ENCODE measurements at regions not wholly inside any gene's neighbourhood (a gene's known extent, or its start where the extent isn't known, plus 50 kb on each side); places are given as distances from the start of the nearest gene placed in this dataset.

- DNase-seq (ENCODE audit: low read depth in 2 of 2), result no peak
Observed at GRCh38 chr2:18467749-18468360, 92.6 kb downstream of the RDH14 start.

DNA sequence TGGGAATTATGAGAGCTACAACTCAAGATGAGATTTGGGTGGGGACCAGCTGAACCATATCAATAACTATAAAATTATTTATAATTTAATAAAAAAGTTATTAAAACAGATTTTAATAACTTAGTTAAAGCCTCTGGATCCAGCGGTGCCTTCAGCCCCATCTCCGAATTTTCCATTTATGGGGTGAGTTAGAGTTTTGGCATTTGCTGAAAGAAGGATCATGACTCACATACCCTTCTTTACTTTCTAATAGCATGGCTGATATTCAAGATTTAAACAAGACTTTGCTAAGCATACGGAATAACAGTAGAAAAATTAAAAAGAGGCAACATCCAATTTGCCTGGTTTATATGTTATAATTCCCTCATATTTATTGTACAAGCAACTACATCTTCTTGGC lies 94.5 kb downstream of the RDH14 start:
- DNase-seq (ENCODE audit: low read depth in 2 of 2), result no peak

GRCh38 chr2:18464913-18465312 lies 95.5 kb downstream of the RDH14 start:
- no peak for DNase-seq (ENCODE audit: low read depth in 2 of 2)

GRCh38 chr2:18456026-18456425 lies 104.4 kb downstream of the RDH14 start:
- no peak for DNase-seq (ENCODE audit: low read depth in 2 of 2)

DNA sequence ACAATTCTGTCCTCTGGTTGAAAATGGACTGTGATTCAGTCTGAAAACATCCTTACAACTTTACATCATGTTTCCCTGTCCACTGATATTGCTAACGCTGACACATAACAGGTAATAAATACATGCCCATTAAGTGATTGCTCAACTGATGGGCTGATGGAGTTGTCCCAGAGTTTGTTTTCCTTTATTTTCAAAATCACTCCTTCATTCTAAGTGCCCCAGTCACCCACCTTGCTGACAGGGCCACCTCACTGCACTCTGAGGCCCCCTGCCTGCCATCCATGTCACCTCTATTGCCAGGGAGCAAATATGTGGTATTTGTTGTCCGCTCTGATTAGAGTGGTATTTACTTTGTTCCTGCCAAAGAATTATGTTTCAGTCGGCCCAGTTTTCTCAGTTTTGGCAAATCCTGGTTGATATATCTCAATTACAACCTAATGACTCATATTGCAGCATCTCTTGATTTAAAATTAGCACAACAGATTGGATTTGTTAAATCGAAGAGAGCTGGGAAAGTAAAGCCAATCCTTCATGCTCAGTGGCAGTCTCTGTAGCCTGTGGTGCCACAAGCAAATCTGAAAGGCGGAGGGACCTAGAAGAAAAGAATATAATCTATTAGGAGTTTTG lies 105.1 kb downstream of the RDH14 start:
- DNase-seq (ENCODE audit: low read depth in 2 of 2), result peak in 1 of 2 donors; percentile 11

DNA sequence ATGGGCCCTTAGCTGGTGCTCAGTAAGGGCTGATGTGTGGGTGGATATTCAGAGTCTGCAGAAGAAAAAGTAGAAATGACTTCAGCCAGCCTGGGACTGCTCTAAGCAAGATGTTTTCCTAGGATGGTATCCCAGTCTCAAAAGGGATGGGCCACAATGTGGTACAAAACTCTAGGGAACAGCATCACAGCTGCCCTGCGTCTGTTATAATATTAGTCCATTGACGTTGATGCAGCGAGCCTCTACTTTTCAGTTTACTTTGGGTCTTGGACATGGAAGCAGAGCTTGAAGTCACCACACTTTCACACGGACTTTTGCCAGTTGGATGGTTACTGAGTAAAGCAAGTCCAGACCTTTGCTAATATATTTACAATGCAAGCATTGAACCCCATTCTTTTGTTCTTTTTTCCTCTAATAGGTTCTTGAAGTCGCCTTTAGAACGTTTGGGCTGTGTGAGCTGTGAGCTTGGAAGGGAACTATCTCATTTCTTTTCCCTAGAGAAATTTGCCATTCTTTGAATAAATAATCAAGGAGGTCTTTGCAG lies 105.7 kb downstream of the RDH14 start:
- DNase-seq (ENCODE audit: low read depth in 2 of 2), result no peak

GRCh38 chr2:18446715-18447114 lies 113.7 kb downstream of the RDH14 start:
- DNase-seq (ENCODE audit: low read depth in 2 of 2), result no peak

- DNase-seq (ENCODE audit: low read depth in 2 of 2), result no peak
Observed at GRCh38 chr2:18445433-18446320, 114.8 kb downstream of the RDH14 start.

- DNase-seq (ENCODE audit: low read depth in 2 of 2), result no peak
Observed at GRCh38 chr2:18444806-18445205, 115.6 kb downstream of the RDH14 start.

DNA sequence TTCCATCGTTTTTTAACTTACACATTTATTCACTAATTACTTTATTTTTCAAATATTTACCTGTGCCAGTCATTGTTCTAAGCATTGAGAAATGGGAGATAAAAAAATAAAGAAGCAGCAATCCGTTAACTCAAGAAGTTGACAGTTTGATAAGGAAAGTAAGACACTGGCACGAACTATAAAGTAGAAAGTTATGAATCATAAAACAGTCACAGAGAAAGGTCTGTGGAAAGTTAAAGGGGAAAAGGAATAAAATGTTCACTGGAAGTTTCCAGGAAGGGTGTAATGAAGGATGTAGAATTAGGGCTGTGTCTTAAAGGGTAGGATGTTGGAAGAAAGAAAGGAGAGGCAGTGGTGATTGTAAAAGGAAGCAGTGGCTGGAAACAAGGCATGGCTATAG lies 118.9 kb downstream of the RDH14 start:
- no peak for DNase-seq (ENCODE audit: low read depth in 2 of 2)

GRCh38 chr2:18440777-18441176 lies 119.7 kb downstream of the RDH14 start:
- DNase-seq (ENCODE audit: low read depth in 2 of 2), result no peak

- DNase-seq (ENCODE audit: low read depth in 2 of 2), result no peak
Observed at GRCh38 chr2:18440141-18440661, 120.3 kb downstream of the RDH14 start.

DNA sequence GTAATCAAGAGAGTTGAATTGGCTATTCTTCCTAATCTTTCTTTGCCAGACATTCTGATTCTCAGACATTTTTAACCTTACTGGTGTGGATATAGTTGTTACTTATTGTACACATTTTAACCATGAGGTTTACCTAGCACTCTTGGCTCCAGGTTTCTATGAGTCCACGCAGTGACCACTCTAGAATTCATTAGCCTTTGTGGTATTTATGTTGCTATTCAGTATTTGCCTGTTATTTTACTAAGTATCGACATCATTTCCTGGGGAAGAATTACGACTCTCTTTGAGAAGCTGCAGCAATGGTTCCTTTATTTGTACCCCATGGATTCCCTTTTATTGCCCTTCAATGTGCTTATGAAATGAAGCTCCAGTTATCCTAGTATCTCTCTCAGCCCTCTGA lies 120.7 kb downstream of the RDH14 start:
- DNase-seq (ENCODE audit: low read depth in 2 of 2), result no peak

- DNase-seq (ENCODE audit: low read depth in 2 of 2), result no peak
Observed at GRCh38 chr2:18437909-18438308, 122.5 kb downstream of the RDH14 start.

DNA sequence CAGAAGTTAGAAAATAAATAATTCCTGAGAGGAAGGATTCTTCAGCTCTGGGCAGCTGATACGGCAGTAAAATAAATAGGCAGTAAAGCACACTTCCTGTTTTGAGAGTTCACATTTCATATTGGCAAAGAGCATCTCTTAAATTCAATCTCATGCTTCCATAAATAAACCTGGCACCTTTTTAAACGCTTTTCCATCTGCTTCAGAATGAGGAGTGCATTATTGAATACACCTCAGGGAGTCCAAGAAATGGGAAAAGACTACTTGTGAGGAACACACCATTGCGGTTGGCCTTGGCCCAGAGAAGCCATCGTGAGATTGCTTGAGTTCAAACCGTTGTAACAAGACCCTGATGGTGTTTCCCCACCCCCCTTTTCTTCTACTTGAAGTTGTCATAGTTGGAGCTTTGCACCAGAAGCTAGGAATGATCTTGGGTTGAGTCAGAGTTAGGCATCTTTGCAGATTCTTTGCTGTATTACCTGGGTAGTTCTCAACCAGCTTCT lies 123.9 kb downstream of the RDH14 start:
- peak in 1 of 2 donors; percentile 10 for DNase-seq (ENCODE audit: low read depth in 2 of 2)

GRCh38 chr2:18435426-18436037 lies 124.9 kb downstream of the RDH14 start:
- peak; percentile 67 to 77 for DNase-seq (ENCODE audit: low read depth in 2 of 2)

DNA sequence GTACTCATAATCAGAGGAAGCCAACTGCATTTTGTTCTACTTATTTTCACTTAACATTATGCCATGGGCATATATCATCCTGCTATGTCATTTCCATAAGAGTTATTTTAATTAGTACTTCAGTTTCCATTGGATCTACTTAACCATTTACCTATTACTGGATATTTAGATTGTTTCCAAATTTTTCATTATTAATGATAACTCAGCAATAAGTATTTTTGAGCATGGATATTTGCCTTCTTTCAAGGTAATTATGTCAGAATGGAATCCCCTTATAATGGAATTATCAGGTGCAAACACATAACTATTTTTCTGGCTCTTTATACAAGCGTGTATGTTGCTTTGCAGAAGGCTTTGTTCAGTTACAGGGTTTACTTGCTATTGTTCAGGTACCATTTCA lies 126.6 kb downstream of the RDH14 start:
- DNase-seq (ENCODE audit: low read depth in 2 of 2), result no peak

DNA sequence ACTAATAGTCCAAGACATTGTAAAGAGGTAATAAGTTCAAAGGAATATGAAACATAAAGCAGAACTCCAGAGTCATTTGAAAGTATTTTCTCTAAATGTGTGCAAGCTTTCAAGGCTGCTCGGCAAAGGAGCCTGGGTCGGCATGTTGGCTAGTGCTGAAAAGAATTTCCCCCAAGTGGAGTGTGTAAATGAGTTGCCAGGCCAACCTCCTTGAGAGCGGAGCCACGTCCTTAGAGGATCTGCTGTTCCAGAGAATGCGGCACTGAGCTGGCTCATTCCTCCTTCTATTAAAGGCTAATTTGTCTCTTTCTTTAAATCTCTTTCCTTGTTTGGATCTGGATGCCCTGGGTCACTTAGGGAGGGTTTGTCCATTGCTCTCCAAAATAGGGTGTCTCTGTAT lies 127.5 kb downstream of the RDH14 start:
- DNase-seq (ENCODE audit: low read depth in 2 of 2), result no peak

DNA sequence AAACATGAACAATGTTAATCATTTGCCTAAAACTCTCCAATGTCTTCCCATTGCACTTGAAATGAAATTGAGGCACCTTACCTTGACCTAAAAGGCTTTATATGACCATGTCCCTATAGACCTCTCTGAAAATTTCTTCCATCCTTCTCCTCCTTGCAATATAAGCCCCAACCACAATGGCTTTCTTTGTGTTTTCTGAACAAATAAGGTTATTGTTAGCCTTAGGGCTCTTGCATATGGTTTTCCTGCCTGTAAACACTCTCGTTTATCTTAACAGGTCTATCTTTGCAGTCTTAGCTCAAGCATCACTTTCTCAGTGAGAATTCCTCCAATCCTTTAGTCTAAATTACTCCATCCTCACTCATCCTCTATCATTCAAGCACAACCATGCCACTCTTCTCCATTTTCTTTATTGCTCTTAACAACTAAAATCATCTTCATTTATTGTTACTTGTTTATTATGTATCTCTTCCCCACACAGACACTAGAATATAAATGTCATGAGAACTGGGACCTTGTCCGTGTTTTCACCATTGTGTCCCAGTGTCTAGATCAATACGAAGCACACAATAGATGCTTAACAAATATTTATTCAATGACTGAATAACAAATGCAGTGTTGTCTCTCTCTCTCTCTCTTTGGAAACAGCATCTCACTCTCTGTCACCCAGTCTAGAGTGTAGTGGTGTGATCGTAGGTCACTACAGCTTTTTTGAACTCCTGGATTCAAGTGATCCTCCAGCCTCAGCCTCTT lies 129.3 kb downstream of the RDH14 start:
- no peak for DNase-seq (ENCODE audit: low read depth in 2 of 2)

GRCh38 chr2:18428516-18428915 lies 131.9 kb downstream of the RDH14 start:
- DNase-seq (ENCODE audit: low read depth in 2 of 2), result no peak

GRCh38 chr2:18427762-18428161 lies 132.7 kb downstream of the RDH14 start:
- DNase-seq (ENCODE audit: low read depth in 2 of 2), result no peak
